NCI-H1417 (cell line): ENCODE measurements at regions not wholly inside any gene's neighbourhood (a gene's known extent, or its start where the extent isn't known, plus 50 kb on each side); places are given as distances from the start of the nearest gene placed in this dataset.

Source experiments
- DNase-seq, 3 experiments: peaks; one replicate each; lab custom pipeline; 2025; lab: John Stamatoyannopoulos, UW

DNA sequence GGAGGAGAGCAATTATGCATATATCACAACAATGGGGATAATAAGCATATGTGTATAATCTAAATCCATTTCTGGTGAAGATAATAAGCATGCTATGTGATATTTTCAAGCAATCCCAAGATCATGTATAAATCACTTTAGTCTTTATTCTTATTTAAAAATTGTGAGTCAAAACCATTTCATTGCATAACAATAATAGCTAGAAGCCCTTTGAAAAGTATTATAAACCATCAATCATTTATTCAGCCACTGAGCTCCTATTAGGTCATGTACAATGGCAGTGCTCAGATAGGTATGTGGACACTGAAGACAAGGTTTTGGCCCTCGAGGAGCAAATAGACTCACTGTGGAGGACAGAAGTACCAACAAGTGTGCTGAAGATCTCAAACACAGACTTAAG, 113.1 kb downstream of the CDCA7 start:
- DNase-seq: no peak

DNA sequence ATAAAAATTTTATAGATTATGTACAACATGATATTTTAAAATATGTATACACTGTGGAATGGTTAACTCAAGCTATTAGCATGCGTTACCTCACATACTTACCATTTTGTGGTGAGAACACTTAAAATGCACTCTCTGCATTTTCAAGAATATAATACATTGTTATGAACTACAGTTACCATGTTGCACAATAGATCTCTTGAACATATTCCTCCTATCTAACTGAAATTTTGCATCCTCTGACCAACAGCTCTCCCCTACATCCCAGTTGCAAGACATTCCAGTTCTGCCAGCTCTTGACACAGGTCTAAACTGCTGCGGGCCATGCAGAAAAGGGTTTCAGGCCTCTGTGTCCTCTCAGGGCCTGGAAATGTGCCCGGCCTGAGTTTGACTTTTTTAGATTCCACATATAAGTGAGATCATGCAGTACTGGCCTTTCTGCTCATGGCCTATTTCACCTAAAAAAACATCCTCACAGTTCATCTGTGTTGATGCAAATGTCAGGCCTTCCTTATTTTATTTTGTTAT, 113.7 kb downstream of the CDCA7 start:
- DNase-seq: no peak

DNA sequence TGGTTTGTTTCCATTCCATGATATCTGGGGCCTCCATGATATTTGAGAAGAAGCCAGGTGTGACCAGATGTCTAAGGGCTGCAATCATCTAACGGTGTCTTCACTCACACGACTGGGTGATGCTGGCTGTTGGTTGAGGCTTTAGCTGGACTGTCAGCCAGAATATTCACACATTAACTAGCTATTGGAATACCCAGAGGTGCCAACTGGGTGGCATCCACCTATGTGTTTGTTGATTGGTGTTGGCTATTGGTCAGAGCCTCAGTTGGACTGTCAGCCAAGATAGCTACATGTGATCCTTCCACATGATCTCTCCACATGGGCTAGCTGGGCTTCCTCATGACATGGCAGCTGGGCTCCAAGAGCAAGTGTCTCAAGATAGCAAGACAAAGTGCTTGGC, 117.4 kb downstream of the CDCA7 start:
- DNase-seq: no peak

DNA sequence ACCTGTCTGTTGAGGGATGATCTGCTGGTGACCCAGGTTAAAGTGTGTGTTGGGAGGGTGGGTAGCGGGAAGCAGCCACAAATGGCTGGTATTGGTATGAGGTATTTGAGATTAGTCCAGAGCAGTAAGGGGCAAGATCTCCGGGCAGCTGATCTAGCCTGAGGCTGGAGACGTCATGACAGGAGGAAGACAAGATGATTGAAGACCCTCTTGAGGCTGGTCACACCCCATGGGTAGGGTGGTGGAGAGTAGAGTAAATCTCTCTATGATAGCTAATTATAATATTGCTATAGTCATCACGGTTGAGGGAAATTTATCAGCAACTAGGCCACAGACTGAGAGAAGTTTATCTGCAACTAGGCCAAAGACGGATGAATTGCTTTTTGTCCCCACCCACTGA, 128.5 kb downstream of the CDCA7 start:
- DNase-seq: no peak

DNA sequence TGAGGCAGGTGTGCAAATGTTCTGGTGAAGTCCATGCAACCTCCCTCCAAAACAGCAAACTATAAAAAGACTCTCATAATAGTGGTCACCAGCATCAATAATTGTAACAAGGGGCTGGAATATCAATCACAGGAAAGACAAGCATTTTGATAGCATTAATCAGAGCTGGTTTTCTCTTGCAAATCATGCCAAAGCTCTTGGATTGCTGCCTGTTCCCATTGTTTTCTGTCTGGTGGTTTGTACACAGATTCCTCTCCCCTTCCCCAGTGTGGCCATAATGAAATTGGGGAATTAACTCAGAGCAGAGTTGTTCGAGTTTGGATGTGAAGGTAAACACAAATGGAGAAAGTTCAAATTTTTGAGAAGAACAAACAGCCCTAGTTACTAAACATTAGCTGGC, 134.2 kb downstream of the CDCA7 start:
- DNase-seq: peak in 1 of 3 experiments; percentile 7

DNA sequence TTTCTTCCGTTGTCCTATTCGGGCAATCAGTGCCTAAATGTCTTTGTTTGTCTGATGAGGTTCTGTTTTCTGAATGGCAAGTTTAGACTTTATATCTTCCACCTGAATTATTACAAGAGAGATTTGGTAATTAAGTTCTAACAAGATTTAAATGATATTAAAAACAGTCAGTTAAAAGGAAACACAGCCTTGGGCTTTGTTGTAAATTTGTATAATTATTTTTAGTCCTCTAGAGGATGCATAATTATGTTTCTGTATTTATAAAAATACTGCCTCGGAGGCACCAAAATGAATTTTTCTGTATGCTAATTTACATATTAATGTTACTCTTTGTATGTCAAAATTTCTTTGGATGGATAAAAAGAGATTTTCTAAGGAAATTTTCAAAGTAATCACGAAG, 136.7 kb downstream of the CDCA7 start:
- no peak for DNase-seq

DNA sequence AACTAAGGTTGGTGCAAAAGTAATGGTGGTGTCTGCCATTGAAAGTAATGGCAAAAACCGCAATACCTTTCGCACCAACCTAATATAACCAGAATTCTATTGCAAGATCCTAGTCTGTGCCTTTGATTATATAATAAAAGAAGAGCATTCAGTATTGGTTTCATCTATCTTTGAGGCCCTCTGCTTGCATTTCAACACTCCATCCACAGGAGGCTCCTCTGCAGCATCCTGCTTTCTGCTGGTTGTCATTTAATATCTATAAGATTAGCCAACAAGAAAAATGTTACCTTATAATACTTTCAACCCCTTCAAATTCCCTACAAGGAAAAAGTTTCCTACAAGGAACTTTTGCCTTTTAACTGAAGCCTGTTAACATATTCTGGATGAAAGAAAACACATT, 139.2 kb downstream of the CDCA7 start:
- DNase-seq: no peak

DNA sequence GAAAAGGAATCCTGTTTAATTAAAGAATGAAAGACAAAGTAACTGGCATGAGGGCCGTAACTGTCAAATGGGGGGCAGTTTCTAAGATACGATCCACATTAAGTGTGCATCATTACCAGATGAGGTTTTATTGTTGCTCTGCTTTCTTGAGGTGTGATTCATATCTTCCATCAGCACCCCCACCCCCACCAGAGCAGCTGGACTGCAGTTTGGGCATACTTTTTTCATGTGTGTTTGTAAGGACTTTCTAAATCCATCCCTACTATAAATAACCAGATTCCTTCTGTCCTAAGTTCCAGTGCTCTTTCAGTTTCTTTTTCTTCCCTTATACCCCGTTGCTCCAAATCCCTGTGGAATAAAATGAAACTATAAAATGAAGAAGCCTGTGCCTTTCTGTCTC, 142.1 kb downstream of the CDCA7 start:
- no peak for DNase-seq

DNA sequence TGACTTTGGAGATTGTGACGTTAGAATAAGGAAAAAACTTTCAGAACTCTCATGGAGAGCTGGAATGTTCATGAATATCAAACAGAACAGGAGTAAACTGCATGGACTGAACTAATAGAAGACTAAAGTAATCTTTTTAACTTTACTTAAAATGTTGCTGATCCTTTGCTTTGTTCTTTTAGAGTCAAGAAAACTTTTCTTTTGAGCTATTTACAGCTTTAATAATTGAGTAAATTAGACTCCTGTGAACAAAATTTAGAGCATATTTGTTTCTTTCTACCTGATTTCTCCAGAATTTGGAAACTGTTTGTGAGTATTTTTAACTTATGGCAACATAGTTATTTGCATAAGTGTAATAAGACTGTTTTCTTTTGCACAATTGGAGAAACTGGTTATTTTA, 146.3 kb downstream of the CDCA7 start:
- no peak for DNase-seq

DNA sequence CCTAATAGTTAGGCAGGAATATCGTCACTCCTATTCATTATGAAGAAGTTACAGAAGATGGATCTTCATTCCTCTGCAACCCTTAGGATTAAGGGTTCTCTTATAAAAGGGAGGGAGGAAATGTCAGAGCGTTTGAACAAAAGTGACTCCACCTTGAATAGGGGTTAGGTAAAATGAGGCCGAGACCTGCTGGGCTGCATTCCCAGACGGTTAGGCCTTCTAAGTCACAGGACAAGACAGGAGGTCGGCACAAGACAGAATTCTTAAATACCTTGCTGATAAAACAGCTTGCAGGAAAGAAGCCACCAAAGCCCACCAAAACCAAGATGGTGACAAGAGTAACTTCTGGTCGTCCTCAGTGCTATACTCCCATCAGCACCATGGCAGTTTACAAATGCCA, 147.6 kb downstream of the CDCA7 start:
- no peak for DNase-seq

DNA sequence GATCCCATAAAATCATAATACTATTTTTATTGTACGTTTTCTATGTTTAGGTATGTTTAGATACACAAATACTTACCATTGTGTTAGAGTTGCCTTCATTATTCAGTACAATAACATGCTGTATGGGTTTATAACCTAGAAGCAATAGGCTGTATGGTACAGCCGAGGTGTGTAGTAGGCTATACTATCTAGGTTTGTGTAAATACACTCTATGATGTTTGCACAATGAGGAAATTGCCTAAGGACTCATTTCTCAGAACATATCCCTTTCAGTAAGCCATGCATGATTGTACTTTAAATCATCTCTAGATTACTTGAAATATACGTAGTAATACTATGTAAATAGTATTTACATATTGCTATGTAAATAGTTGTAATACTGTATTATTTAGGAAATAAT, 156.7 kb downstream of the CDCA7 start:
- DNase-seq: peak in 1 of 3 experiments; percentile 26

DNA sequence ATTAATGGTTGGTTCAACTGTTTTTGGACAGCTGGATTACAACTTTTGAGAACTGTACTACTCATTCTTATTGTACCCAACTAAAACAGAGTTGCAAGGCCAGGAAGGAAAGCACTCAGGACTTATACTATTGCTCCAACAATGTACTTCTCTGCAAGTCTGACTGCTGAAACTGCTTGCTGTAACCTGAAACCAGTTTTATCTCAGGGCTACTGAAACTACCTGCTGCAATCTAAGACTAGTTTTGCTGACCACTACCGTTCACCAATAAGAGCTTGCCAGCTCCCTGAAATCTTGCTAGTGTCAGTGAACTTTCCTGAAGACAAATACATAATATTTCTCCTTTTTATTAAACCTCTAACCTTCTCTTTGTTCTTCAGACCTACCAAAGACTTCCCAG, 157.3 kb downstream of the CDCA7 start:
- no peak for DNase-seq

DNA sequence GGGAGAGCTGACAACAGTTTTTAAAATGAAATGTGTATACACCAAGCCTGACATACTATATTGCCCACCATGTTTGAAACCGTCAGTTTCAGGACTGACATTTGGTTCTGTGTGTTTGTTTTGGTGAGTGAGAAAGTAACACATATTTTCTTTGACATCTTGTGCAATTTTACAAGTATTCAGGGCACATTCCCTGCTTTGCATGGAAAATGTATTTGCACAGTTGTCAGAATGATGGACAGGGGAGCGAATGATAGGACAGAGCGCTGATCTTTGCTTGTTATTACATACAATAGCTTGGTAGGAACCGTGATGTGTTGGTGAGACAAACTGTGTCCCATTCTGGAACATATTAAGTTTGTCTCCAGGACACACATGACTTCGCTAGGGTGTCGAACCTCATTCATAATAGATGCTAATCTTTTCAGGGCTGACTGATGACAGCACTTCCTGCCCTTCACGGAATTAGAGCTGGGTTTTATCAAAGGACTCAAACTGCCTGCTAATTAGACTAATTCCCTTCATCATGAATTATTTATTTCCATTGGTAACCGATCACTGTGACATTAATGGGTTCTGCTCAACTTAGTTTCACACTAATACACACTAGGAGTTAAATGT, 158.5 kb downstream of the CDCA7 start:
- DNase-seq: no peak

DNA sequence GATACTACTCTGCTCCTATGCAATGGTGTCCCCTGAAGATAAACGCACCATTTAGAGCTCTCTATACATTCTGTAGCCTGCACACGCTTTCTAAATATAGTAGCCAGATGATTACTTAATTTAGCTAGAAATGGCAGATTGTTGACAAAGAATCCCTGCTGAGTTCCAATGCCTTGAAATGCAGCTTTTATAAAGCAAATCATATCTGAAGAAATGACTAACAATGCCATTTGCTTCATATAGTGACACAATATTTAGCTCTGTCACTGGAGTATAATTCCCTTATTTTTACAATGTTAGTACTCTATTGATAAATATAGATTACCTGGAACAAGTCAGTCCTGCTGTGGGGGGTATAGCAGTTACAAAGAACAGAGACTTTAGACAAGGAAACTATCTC, 166.2 kb downstream of the CDCA7 start:
- peak in 1 of 3 experiments; percentile 1 for DNase-seq

DNA sequence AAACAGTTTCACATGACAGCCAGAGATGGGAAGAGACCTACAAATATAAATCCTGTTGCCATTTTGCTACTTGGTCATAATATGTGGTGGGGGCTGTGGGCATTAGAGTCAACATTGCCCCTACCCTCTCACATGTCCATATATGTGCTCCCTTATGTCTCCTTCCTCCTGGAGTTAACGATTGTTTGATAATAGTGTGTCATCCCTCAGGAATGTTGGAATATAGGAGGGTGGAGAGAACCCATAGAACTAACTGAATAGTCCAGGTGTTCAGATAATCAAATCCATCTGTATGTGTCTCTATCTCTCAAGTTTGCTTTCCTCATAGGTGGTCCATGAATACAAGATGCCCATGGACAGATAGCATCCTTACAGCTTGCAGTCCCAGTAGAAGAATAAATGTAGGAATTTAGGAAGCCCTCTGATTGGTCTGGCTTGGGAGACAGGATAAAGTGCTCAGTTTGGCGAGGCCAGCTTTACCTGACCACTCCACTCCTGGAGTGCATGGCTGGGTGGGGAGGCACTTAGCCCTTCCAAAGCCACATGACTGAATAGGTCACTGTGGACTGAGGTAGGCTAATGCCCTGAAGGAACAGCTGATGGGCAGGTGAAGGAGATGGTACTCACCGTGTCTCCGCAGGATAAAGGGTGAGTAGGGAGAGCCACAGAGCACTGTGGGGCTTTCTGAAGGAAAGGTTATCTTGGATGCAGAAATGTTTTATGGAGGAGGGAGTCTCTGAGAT, 166.9 kb downstream of the CDCA7 start:
- peak in 1 of 3 experiments; percentile 0 for DNase-seq

DNA sequence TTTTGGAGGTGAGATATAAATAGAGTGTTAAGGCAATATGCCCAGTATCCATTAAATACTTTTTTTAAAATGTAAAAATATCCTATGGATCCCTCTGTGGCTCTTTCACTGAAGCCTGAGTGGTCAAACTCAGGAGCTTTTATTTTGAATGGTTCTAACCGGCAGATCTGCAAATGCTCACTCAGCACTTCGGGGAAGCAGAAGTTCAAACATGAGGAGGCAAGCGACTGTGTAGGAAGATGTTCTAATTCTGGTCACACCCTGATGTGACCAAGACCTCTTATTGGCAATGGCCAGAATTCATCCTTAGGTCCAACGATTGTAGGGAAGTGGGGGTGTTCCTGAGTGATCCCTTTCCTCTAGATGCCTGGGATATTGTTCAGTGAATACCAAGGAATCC, 168.8 kb downstream of the CDCA7 start:
- DNase-seq: no peak

DNA sequence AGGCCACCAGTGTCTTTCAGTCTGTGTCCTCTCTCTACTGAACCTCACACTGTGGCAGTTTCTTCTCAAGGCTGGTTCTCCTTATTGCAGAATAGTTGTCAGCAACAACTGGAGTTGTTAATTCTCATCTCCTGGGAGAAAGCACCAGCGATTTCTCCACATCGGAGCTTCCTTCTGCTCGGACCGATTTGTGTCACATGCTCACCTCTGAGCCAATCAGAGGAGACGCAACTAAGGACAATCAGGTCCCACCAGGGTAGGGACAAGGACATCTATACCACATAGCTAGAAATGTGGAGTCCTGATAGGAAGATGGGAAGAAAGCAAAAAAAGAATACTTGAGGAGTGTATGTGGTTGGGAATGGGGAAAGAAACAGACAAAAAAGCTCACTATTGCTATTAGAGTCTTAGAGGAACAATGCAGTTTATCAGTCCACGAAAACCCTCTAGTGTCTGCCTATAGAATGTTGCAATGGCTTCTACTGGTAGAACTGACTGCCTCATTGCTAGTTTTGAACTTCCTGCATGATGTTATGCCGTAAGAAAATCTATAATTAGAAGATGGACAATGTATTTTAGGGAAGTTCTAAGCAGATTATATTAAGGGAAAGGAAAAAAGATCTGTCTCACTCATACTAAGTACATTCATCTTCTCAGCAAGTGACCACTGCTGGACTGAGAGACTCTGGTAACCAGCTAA, 169.7 kb downstream of the CDCA7 start:
- DNase-seq: no peak

DNA sequence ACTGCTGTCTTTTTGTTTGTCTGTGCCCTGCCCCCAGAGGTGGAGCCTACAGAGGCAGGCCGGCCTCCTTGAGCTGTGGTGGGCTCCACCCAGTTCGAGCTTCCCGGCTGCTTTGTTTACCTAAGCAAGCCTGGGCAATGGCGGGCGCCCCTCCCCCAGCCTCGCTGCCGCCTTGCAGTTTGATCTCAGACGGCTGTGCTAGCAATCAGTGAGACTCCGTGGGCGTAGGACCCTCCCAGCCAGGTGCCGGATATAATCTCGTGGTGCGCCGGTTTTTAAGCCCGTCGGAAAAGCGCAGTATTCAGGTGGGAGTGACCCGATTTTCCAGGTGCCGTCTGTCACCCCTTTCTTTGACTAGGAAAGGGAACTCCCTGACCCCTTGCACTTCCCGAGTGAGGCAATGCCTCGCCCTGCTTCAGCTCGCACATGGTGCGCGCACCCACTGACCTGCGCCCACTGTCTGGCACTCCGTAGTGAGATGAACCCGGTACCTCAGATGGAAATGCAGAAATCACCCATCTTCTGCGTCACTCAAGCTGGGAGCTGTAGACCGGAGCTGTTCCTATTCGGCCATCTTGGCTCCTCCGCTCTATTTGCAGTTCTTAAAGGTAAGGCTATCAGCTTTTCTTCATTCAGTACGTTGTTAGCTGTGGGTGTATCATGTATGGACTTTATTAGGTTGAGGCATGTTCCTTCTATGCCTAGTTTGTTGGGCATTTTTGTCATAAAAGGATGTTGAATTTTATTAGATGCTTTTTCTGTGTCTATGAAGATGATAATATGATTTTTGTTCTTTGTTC, 178.3 kb downstream of the CDCA7 start:
- DNase-seq: peak in 1 of 3 experiments; percentile 3

DNA sequence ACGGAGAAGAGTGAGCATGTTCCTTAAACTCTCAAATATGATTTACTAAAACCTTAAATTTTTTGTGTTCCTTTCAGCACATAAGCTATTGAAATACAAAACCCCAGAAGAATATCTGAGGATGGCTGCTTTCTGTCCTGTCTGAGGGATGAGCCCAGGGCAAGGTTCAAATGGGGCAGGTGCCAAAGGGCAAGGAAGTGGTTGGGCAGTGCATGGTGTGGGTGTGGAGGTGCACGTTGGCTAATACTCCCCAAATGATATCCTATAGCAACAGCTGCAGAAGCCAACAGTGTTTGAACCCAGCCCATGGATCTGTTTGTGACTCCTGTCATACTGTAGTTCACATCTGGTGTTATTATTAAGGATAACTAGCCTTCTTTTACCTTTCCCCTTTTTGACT, 183.0 kb downstream of the CDCA7 start:
- no peak for DNase-seq

DNA sequence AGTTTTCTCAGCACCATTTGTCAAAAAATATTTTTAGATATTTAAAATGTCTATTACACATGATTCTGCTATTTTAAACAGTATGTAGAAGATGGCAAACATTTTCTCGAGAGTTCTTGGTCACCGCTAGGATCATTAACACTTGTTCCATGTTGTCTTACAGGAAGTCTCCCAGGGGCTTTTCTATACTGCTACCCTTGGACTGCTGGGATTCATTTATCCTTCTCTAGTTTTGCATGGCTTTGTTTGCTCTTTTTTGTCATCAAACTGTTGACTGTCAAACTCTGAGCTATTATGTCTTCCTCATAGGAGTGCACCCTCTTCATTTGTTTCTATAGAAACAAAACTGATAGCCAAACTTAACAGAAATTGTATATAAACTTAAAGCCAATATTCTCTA, 184.9 kb downstream of the CDCA7 start:
- no peak for DNase-seq

DNA sequence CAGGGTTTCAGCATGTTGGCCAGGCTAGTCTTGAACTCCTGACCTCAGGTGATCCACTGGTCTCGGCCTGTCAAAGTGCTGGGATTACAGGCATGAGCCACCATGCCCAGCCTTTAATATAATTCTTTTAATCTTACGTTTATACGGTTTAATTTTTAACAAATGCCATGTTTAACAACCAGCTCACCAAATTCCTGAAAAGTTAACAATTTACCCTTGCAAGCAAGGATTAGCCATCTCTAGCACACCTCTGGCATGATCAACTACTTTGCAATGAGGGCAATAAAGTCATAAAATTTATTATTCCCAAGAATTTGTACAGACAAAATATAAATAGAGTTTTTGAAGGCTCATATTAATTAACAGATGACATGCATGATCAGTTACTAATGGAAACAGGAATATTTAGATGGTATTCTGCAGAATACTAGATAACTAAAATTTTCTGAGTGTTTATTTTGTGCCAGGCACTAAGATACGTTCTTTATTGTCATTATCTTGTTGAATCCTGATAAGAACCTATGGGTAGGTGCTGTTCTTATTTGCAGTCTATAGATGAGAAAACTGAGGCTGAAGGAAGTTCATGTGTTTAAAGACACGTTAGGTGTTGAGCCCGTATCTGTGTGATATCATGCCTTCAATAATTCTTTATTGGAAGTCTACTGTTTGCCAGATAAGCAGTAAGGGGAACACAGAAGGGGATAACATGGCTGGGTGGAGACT, 190.1 kb downstream of the CDCA7 start:
- no peak for DNase-seq

DNA sequence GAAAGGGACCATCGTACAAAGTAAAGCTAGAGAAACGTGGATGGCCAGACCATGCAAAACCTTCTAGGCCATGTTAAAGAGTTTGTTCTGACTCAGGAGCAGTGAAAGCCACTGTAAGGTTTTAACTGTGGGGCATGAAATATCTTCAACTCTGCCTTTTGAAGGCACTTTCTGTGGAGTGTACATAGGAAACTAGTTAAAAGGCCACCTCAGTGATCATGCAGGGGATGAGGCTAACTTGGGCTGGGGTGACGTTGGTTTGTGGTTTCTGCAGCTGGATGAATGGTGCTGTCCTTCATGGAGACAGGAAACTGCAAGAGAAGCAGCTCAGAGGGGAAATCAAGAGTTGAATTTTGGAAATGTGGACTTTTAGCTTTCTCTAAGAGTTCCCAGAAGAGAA, 190.7 kb downstream of the CDCA7 start:
- no peak for DNase-seq
